ENCODE measurements at regions not wholly inside any gene's neighbourhood (a gene's known extent, or its start where the extent isn't known, plus 50 kb on each side); places are given as distances from the start of the nearest gene placed in this dataset.

GRCh38 chr2:212596276-212596675, 57.7 kb upstream of the ERBB4 start:
- Histone ChIP-seq H3K4me3 (no peak overlapping the region), H3K4me1 (no peaks in the 10 kb centered on the region), H3K9me3 (no peaks in the 10 kb centered on the region), H3K27me3 (no peaks in the 10 kb centered on the region), H3K36me3 (no peaks in the 10 kb centered on the region), H3K27ac (no peak overlapping the region)
- intact Hi-C loops (cut with DNase I) = no loop called here
- TF ChIP-seq, protein P1, sequence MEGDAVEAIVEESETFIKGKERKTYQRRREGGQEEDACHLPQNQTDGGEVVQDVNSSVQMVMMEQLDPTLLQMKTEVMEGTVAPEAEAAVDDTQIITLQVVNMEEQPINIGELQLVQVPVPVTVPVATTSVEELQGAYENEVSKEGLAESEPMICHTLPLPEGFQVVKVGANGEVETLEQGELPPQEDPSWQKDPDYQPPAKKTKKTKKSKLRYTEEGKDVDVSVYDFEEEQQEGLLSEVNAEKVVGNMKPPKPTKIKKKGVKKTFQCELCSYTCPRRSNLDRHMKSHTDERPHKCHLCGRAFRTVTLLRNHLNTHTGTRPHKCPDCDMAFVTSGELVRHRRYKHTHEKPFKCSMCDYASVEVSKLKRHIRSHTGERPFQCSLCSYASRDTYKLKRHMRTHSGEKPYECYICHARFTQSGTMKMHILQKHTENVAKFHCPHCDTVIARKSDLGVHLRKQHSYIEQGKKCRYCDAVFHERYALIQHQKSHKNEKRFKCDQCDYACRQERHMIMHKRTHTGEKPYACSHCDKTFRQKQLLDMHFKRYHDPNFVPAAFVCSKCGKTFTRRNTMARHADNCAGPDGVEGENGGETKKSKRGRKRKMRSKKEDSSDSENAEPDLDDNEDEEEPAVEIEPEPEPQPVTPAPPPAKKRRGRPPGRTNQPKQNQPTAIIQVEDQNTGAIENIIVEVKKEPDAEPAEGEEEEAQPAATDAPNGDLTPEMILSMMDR (IDR thresholded peaks at IDR 0.05) = no peak
- WGBS, 2 donors = 60 to 63% methylated on average over 3 of the region's 3 CpGs
- FAIRE-seq (no peak), DNase-seq (no peak), ATAC-seq (no peak)

GRCh38 chr2:212595036-212595654, 56.5 kb upstream of the ERBB4 start:
- TF ChIP-seq, protein P1 (IDR thresholded peaks at IDR 0.05) = no peak
- H3K27ac ChIP-seq = no peak overlapping the region
- no peak for FAIRE-seq
- no peaks in the 10 kb centered on the region for H3K9me3 ChIP-seq
- no peak for DNase-seq
- H3K4me3 ChIP-seq = no peak overlapping the region
- whole genome bisulfite sequencing, 2 donors = 31 to 39% methylated on average over 3 of the region's 3 CpGs
- H3K27me3 ChIP-seq = no peaks in the 10 kb centered on the region
- ATAC-seq = no peak
- H3K4me1 ChIP-seq = no peaks in the 10 kb centered on the region
- intact Hi-C loops (cut with DNase I) = no loop called here
- no peaks in the 10 kb centered on the region for H3K36me3 ChIP-seq

GRCh38 chr2:212592695-212593094, 54.1 kb upstream of the ERBB4 start:
- Histone ChIP-seq H3K9me3 (no peaks in the 10 kb centered on the region), H3K4me3 (no peak overlapping the region), H3K36me3 (no peaks in the 10 kb centered on the region), H3K4me1 (no peaks in the 10 kb centered on the region), H3K27ac (no peak overlapping the region), H3K27me3 (no peaks in the 10 kb centered on the region)
- FAIRE-seq (no peak), DNase-seq (no peak), ATAC-seq (no peak)
- WGBS, 2 donors = 52 to 65% methylated on average over 1 of the region's 1 CpG
- TF ChIP-seq, protein P1 (IDR thresholded peaks at IDR 0.05) = no peak
- intact Hi-C loops (cut with DNase I) = no loop called here

Small RNAs in the stretch of these regions (microRNA-seq; reads per million reads assigned to microRNA genes)
- gene MIR4776-1 (0 reads per million in 2 donors), gene MIR4776-2 (0 reads per million in 2 donors)
